Fibroblast of gingiva (primary cell): ENCODE measurements at regions not wholly inside any gene's neighbourhood (a gene's known extent, or its start where the extent isn't known, plus 50 kb on each side); places are given as distances from the start of the nearest gene placed in this dataset.
A peak's percentile ranks its signal among the peaks of the same experiment; 100 is the strongest.
"Not testable (repeated sequence)": the region's sequence is repeated elsewhere in the genome, so short reads cannot be mapped to it uniquely, and the experiment has no call there.

Experiments
- DNase-seq: peaks from one replicate; pipeline ENCODE4 v3.0.0-alpha.2; 2011; ENCODE audit warnings: low read depth

DNA sequence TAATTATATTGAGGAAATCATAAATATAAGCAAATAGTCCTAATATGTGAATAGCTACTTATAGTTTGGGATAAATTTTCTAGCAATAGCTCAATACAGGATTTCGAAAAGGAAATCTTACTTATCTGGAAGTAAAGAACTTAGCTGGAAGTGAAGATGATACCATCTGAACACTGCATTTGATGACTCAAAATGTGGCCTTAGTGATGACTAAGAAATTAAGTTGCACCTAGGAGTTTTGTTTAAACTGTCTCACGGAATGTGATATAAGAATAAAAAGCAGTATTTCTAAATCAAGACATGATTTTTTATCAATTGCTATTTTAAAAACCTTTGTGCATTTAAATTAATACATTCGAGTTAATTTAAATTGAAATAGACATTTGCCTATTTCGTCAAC is 91.2 kb downstream of the EOMES start:
- DNase-seq, result no peak

DNA sequence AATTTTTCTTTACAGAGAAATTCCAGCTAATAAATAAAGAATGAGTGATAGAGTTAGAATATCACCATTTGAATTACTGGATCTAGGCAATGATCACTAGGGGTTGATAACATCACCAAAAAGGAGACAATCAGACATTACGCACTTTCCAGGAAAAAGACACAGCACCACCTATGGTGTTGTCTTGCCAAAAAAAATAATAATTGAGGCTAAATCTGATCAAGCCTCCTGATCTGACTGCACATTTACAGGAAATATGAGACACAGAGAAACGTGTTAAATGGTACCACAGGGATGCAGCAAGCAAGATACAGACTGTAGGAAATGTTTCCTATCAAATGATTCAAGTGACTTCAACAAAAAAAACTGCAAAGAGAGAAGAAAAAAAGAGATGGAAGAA is 92.8 kb downstream of the EOMES start:
- no peak for DNase-seq

DNA sequence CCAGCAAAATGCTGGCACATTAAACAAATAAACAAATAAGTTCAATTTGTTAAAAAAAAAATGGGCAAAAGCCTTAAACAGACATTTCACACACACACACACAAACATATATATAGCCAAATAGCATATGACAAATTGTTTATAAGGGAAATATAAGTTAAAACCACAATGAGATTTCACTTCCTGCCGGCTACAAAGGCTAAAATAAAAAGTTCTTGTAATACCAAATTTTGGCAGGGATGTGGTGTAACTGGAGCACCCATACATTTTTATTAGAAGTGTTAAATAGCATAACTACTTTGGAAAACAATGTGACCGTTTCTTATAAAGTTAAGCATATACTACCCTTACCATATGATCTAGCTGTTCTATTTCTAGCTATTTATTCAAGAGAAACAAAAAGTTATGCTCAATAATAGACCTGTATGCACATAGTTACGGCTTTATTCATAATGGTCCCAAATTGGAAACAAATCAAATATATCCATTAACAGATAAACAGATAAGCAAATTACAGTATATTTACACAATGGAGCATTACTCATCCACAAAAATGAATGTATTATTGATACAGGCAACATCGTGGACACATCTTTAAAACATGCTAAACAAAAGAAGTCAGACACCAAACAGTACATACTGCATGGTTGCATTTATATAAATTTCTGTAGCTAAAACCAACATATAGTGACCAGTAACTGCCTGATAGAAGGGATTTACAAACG is 93.9 kb downstream of the EOMES start:
- DNase-seq, result no peak

DNA sequence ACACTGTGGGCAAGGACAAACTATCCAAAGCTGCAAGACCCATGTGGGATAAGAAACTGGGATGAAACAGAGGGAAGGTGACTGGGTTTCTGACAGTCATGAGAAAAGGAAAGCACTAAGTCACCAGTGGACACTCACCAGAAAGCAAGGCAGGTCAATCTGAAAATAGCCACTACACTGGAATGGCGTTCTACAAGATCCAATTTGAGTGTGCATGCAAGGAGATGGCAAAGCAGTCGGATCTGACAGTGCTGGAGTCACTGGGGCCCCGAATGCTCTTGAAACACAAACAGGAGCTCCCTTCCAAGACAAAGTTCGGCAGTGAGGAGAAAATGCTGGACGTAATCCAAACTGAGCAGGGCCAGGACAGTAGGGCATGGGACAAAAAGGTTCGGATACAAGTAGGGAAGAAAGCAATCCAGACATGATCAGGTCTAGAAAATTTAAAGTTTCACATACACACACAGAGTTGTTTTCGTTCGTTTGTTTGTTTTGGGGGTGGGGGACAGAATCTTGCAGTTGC is 95.5 kb downstream of the EOMES start:
- no peak for DNase-seq

DNA sequence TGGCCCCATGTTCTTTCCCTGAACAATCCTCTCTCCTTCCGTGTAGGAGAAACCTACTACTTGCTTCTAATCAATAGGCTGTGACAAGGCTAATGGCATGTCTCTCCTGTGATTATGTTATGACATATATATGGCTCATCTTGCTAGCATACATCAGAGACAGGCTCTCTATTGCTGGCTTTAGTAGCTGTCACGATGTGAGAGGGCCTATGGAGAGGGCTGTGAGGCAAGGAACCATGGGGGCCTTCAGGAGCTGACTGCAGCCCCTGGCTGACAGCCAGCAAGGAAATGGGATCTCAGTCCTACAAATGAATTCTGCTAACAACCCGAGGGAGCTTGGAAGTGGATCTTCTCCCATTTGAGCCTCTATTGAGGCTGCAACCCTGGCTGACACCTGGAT is 96.3 kb downstream of the EOMES start:
- no peak for DNase-seq

DNA sequence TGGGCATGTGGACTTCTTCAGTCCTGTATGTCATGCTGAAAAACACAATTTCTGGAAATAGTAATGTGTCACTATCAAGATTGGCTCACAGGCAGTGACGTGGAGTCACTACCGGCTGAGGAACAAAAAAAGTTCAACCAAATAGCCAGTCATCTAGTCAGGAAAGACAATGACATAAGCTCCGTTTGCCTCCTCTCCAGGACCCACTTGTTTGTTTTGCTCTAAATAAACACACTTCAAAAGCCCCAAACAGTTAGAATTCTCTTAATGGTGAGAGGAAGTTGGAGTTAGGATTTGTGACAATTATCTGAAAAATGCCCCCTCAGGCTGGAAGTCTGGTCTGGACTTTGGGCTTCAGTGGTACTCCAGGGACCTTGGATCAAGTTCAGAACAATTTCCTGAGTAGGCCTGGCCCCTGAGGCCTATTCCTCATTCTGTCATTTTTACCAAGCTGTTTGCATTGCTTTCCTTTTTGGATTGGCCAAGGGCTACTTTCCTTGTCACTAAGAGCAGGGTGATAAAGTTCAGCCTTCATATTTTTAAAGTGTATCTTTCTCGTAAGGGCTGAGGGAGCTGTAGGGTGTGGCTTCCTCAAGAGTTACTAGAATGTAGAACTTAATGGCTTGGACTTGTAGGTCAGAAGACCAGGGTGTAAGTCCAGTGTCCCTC is 98.9 kb downstream of the EOMES start:
- no peak for DNase-seq

DNA sequence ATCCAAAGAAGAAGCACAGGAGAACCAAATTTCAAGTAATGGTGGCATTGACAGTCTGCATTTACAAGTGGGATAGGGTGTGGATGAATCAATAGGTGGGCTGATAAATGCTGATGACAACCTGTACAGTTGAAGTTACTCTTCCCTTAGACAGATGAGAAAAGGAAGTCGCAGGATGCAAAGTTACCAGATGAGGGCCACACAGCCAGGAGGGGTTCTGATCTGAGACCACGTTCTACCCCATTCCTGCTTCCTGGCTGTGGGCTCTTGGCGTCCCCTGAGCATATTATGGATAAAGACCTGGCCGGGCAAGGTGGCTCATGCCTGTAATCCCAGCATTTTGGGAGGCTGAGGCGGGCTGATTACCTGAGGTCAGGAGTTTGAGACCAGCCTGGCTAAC is 104.6 kb downstream of the EOMES start:
- DNase-seq, result no peak

DNA sequence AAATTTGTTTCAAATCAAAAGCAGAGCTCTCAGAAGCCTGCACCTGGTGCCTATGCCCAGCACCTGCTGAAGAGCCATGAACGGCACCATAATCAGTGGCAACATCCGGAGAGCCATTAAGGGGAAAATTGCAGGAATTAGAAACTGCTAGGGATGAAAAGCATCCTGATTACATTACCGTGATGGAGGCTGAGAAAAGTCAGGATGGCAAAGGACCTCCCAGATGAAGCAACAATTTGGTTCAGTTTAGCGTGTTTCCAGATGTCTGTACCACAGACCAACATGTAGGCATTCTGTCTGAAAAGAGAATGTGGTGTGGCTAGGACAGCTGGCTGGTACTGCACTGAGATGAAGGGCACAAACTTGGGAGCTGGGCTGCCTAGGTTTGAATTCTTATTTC is 106.1 kb downstream of the EOMES start:
- peak; percentile 44 for DNase-seq

DNA sequence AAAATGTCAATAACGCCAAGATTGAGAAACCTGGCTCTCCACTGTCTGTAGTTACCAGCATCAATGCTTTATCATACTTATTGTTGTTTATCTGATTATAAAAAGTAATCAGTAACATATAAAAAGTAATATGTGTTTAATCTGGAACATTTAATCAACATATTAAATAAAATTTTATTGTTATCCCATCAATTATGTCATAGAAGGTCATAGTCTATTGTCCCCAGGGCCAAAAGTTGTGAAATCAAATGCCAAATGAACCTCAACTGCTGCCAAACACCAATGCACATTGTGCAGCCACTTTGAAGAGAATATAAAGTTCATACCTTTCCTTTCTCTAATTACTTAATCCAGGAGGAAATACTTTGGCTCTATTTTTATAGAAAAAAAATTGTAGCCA is 106.6 kb downstream of the EOMES start:
- no peak for DNase-seq

DNA sequence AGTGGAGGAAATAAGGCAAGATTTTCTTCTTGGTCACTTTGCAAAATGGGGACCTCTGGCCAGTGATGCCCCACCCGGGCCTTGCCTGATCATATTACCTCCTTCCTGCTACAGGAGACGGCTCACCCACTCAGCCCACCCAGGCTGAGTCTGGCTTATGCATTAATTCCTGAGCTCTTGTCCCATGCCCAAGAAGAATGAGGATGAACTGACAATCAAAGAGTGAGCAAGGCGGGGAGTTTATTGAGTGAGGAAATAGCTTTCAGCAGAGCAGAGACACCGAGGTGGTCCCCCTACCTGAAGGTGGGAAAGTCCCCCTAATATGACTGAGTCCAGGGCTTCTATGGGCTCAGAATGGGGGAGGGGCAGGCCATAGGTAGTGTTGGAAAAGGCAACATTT is 107.5 kb downstream of the EOMES start:
- DNase-seq, result no peak

DNA sequence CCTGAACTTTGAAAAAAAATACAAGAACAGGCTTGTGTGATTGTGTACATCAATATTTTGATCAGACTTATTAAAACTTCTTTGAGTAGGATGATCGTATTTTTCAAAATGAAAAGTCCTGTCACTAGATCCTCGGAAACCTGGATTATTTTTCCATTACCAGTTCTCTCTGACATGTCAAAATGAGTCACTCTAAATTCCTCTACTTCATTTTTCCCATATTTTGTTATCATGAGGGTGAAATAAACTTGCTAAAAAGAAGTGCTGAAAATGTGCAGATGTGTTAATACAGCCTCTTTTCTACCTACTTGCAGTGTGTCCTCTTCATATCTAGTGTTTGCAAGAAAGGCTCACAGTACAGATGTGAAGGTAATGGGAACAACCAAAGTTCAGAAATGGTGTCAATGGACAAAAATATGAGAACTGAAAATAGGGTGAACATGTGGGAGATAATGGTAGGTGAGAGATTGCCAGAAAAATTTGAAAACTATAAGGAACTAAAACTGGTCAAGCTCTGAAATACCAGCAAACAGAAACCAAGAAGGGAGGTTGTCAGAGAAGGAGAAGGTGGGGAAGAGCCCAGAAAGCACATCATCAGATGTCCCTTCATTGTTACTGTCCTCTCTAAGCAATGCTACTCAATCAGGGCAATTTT is 108.2 kb downstream of the EOMES start:
- peak; percentile 19 for DNase-seq

DNA sequence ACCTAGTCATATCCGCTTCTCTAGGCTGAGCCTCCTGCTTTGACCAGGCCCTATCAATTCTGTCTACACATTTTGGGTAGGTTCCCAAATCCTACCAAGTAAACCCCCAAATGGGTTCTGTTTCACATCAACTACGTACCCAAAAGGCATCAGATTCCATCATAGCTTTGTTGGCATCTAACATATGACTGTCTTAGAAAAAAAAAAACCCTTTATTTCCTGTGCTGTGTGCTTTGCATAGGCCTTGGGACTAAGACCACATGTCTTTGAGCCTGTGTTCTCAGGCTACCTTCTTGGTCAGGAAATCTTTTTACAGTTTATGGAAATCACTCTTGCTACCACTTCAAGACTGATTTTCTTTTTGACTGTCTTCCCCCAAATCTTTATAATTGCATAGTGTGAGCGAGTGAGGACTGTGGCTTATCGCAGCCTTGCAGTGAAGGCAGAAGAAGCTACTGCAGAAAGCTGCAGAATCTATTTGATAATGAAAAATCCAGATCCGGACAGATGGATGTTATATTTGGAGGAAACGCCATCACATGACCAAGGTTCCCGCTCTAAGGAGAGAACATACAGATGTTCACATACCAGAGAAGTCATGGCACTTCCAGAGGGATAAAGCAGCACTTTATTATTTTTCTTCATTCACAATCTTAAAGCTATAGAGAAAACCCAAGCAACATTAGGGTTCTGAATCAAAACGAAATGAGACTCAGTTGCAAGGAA is 111.2 kb downstream of the EOMES start:
- DNase-seq, result peak; percentile 51

DNA sequence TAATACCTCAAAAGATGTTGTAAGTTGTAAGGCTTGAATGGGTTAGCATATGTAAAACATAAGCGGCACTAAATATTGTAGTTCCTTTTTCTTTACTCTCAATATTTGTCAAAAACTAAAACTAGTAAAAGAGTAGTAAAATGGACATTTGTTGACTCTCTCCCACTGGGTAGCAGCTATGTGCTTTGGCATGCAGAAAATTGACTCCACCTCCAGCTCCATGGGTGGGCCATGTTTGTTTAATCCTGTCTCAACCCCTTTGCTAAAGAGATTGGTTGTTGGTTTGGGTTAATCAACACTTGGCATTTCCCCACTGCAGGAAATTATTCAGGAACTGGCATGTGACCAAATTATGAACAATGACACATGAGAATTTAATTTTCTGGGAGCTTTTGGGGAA is 114.8 kb downstream of the EOMES start:
- DNase-seq, result peak; percentile 63

DNA sequence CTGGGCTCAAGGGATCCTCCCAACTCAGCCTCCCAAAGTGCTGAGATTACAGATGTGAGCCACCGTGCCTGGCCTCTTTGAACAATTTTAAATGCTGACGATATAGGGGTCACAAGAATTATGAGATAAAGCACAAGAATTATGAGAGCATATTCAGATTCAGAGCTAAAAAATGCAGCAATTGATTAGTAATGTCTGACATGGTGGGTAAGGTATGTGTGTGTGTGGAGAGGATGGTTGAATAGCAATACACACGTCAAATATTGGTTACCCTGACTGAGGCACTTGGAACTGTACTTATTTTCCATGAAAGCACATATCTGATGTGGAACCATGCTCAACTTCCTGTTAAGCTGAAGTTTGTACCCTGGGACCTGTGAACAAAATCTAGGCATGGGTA is 115.6 kb downstream of the EOMES start:
- peak; percentile 23 for DNase-seq

DNA sequence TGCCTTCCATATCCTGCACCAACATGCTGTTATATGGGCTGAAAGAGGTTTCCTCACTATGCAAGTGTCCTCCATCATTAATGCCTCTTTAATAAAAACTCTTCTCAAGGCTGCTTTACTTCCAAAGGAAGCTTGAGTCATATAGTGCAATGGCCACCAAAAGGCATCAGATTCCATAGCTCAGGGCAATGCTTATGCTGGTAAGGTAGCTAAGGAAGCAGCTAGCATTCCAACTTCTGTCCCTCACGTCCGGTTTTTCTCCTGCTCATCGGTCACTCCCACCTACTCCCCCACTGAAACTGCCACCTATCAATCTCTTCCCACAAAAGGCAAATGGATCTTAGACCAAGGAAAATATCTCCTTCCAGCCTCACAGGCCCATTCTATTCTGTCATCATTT is 117.1 kb upstream of the SLC4A7 start:
- DNase-seq, result not testable (repeated sequence)

DNA sequence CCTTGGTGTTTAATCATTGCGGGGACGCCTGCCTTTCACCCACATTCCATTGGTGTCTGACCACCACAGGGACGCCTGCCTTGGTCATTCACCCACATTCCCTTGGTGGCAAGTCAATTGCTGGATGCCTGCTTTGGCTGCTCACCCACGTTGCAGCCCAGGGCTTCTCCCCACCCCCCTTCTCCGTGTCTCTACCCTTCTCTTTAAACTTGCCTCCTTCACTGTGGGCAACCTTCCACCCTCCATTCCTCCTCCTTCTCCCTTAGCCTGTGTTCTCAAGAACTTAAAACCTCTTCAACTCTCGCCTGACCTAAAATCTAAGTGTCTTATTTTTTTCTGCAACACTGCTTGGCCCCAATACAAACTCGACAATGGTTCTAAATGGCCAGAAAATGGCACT is 115.6 kb upstream of the SLC4A7 start:
- not testable (repeated sequence) for DNase-seq

DNA sequence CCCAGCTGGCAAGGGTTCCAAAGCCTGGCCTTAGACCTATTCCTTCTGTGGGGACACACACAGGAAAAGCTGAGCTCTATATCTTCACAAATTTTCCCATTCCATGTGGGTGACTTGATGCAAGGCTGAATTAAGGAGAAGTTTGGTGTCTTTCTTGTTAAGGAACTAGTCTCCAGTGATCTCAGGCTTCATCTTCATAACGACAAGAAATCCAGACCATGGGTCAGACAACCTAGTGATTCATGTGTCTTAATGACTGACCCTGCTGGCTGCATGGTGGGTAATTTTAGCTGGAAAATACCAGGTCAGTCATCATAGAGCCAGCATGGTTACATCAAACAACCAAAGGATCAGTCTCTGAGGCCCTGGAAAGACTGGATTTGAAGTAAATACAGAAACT is 112.7 kb upstream of the SLC4A7 start:
- no peak for DNase-seq

DNA sequence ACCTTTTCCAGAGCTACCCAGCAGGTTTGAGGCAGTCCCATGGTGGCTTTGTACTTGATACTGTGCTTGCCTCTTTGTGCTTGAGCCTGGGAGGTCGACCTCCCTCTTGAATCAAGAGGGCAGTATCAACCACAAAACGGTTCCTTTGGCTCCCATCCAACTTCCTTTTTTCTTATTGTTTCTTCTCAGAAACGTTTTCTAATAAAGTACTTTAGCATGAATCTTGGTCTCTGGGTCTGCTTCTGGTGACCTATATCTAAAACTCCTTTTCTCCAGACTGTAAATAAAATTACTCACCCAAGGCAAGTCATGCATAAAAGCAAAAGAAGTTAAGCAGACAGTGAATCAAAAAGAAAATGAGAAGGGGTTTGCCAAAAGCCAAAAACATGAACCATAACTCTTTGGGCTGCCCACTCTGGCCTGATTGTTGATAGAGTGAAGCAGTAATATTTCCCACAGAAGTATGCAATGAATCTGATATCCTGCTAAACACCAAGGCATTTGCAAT is 112.2 kb upstream of the SLC4A7 start:
- DNase-seq, result peak; percentile 61

DNA sequence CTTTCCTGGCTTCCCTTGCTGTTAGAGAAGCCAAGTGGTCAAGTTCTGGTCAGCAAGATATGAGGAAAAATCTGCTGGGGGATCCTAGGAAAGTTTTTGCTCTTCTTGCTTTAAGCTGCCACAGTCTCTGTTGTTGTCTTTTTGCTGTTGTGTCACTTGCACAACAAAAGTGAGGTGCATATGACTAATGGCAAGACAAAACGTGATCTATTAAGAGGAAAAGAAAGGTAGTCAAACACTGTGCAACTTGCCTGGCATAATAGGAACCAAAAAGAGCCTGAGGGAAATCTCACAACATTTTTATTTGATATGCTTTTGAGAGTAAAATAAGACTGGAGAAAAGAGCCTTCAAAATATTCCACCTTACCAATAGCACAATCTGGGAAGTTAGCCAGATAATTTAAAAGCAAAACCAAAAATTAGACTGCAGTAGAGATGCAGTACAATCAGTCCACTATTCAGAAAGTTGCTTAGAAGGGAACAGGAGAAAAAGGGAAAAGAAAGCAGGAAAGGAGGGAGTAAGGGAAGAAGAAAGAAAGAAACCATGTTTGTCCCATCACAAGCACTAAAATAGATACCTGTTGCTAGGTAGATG is 110.0 kb upstream of the SLC4A7 start:
- DNase-seq, result no peak

DNA sequence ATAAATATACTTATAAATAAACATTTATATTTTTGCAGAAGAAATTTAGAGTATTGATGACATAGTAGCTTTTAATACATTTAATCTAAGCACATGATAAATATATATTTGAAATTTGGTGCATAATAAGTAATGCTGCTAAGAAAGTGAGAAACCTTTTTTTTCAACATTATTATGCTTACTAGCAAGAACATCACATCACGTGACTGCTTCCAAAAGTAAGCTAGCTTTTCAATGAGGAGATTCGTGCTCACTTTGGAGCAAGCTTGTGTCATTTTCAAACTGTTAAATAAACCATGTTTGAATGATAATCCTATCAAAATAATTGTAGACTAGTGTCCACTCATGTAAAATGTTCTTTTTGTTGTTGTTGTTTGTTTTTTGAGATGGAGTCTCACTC is 109.0 kb upstream of the SLC4A7 start:
- no peak for DNase-seq

DNA sequence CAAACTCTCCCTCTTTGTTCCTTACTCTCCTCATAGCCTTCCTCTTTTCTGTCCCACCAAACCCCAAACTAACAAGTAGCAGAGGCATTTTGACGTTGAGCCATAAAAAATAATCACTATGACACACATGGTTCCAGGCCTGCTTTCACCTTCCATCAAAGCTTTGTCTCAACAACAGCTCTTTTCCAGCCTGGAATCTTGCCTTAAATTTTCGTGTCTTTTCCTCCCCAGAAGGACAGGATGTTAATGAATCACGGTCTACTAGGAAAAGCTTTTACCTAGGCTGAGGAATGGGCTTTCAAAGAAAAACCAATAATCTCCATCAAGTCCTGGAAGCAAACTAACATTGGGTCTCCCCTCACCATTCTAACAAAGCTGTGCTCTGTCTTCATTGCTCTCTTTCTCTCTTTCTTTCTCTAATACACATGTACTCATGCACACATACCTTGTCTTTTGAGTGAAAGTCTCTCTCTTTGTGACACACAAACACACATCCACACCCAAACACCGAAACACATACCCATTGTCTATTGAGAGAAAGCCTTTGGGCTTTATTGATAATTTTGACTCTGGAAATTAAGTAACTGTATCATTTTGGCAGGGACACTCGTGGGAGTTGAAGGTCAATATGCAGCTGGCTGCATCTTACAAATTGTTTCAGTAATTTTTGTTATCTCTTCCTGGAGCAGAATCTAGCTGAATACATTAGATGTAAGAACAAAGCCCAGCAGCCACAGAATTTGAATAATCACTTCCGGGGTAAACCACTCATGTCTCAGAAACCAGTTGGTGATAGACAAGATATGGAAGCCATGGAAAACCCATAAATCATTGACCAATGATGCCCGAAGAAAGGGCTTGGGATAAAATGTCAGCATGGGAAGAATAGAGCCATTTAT is 107.4 kb upstream of the SLC4A7 start:
- DNase-seq, result no peak
